GM19035 (cell line): ENCODE measurements at regions not wholly inside any gene's neighbourhood (a gene's known extent, or its start where the extent isn't known, plus 50 kb on each side); places are given as distances from the start of the nearest gene placed in this dataset.
"Not testable (repeated sequence)": the region's sequence is repeated elsewhere in the genome, so short reads cannot be mapped to it uniquely, and the experiment has no call there.

Experiments
- ATAC-seq: cut with Tn5 transposase; IDR thresholded peaks from one replicate; pipeline ENCODE4 v1.9.1; 2021; ENCODE audit not compliant: unreplicated experiment

GRCh38 chr11:112673401-112673800, 287.8 kb upstream of the NCAM1 start:
- not testable (repeated sequence) for ATAC-seq

GRCh38 chr11:112685111-112685510, 276.1 kb upstream of the NCAM1 start:
- no peak for ATAC-seq

- no peak for ATAC-seq
Observed at GRCh38 chr11:112689851-112690250, 271.4 kb upstream of the NCAM1 start.

- no peak for ATAC-seq
Observed at GRCh38 chr11:112693781-112694180, 267.4 kb upstream of the NCAM1 start.

GRCh38 chr11:112694245-112694644, 267.0 kb upstream of the NCAM1 start:
- no peak for ATAC-seq

- ATAC-seq = no peak
Observed at GRCh38 chr11:112694813-112695212, 266.4 kb upstream of the NCAM1 start.

- no peak for ATAC-seq
Observed at GRCh38 chr11:112697391-112698178, 263.6 kb upstream of the NCAM1 start.

- ATAC-seq = no peak
Observed at GRCh38 chr11:112705148-112705547, 256.1 kb upstream of the NCAM1 start.

- ATAC-seq = no peak
Observed at GRCh38 chr11:112706863-112707262, 254.4 kb upstream of the NCAM1 start.

- not testable (repeated sequence) for ATAC-seq
Observed at GRCh38 chr11:112714340-112714739, 246.9 kb upstream of the NCAM1 start.

- ATAC-seq = no peak
Observed at GRCh38 chr11:112715056-112715455, 246.2 kb upstream of the NCAM1 start.

GRCh38 chr11:112718483-112718882, 242.7 kb upstream of the NCAM1 start:
- no peak for ATAC-seq

- no peak for ATAC-seq
Observed at GRCh38 chr11:112719736-112720525, 241.3 kb upstream of the NCAM1 start.

- no peak for ATAC-seq
Observed at GRCh38 chr11:112722148-112722547, 239.1 kb upstream of the NCAM1 start.

- ATAC-seq = no peak
Observed at GRCh38 chr11:112722876-112723275, 238.3 kb upstream of the NCAM1 start.

GRCh38 chr11:112723676-112724495, 237.3 kb upstream of the NCAM1 start:
- ATAC-seq = no peak

GRCh38 chr11:112724496-112724790, 236.8 kb upstream of the NCAM1 start:
- ATAC-seq = no peak

- ATAC-seq = no peak
Observed at GRCh38 chr11:112725636-112726035, 235.6 kb upstream of the NCAM1 start.

GRCh38 chr11:112727341-112727841, 233.8 kb upstream of the NCAM1 start:
- no peak for ATAC-seq

- ATAC-seq = no peak
Observed at GRCh38 chr11:112728288-112728687, 232.9 kb upstream of the NCAM1 start.

- no peak for ATAC-seq
Observed at GRCh38 chr11:112728716-112729115, 232.5 kb upstream of the NCAM1 start.
